Mucosa of descending colon (tissue), 3 donors: ENCODE measurements at regions not wholly inside any gene's neighbourhood (a gene's known extent, or its start where the extent isn't known, plus 50 kb on each side); places are given as distances from the start of the nearest gene placed in this dataset.

Experiments used
- ATAC-seq: fragments of 200-7000 bp; cut with Tn5 transposase; one replicate; pipeline ENCODE4 v1.9.1; 2020; ENCODE audit warnings: mild to moderate bottlenecking, moderate library complexity
- DNase-seq, 3 donors: peaks; one replicate each; pipeline ENCODE4 v3.0.0-alpha.2; 2020
- H3K36me3 ChIP-seq: fragments of 200-600 bp; one replicate; pipeline ENCODE4 v1.8.0; 2021; ENCODE audit warnings: low read depth, mild to moderate bottlenecking
- H3K4me1 ChIP-seq: fragments of 200-600 bp; one replicate; pipeline ENCODE4 v1.8.0; 2021; ENCODE audit warnings: low read depth, mild to moderate bottlenecking
- H3K4me3 ChIP-seq: fragments of 200-600 bp; one replicate; pipeline ENCODE4 v1.8.0; 2021; ENCODE audit warnings: mild to moderate bottlenecking
- H3K9me3 ChIP-seq: fragments of 200-600 bp; one replicate; pipeline ENCODE4 v1.8.0; 2021; ENCODE audit warnings: mild to moderate bottlenecking
- intact Hi-C, 2 donors: fragments of 100-400 bp; cut with DNase I in 1 of 2; cut with micrococcal nuclease in 1 of 2; formaldehyde crosslinking; loops; one replicate each; pipeline versions ENCODE4 v1.11.0 to v1.11.1; 2022; cut with DNase I, micrococcal nuclease
- TF ChIP-seq, protein P1 (sequence below): fragments of 200-600 bp; IDR thresholded peaks from one replicate; pipeline ENCODE4 v1.8.0; 2022; ENCODE audit warnings: antibody characterized with exemption, mild to moderate bottlenecking
- donor health status: DM: no; HTN: no; CAD: no; lungs with moderate emphysema.
- donor health status: DM: no; HTN: no; CAD: no.
- donor health status: DM: no; HTN: yes; CAD: no.

DNA sequence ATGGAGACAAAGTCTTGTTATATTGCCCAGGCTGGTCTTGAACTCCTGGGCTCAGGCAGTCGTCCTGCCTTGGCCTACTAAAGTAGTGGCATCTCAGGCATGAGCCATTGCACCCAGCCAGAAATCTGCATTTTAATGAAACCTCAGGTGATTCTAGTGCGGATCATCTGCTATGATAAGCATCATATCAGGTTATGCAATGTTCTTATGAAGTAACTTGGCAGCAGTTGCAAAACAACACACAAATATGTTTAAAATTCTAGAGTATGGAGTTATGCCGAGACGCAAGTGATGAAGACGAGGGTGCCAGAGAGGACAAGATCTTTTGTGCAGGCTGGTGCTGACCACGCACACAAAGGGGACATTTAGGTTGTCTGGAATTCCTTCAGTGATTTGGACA is 153.2 kb upstream of the MEF2C start:
- DNase-seq = no peak
- intact Hi-C loops = no loop called here
- H3K4me1 ChIP-seq = no peaks in the 10 kb centered on the region
- TF ChIP-seq, protein P1, sequence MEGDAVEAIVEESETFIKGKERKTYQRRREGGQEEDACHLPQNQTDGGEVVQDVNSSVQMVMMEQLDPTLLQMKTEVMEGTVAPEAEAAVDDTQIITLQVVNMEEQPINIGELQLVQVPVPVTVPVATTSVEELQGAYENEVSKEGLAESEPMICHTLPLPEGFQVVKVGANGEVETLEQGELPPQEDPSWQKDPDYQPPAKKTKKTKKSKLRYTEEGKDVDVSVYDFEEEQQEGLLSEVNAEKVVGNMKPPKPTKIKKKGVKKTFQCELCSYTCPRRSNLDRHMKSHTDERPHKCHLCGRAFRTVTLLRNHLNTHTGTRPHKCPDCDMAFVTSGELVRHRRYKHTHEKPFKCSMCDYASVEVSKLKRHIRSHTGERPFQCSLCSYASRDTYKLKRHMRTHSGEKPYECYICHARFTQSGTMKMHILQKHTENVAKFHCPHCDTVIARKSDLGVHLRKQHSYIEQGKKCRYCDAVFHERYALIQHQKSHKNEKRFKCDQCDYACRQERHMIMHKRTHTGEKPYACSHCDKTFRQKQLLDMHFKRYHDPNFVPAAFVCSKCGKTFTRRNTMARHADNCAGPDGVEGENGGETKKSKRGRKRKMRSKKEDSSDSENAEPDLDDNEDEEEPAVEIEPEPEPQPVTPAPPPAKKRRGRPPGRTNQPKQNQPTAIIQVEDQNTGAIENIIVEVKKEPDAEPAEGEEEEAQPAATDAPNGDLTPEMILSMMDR = no peak
- no peaks in the 10 kb centered on the region for H3K9me3 ChIP-seq
- ATAC-seq = no peak
- no peaks in the 10 kb centered on the region for H3K36me3 ChIP-seq
- H3K4me3 ChIP-seq = no peak overlapping the region

DNA sequence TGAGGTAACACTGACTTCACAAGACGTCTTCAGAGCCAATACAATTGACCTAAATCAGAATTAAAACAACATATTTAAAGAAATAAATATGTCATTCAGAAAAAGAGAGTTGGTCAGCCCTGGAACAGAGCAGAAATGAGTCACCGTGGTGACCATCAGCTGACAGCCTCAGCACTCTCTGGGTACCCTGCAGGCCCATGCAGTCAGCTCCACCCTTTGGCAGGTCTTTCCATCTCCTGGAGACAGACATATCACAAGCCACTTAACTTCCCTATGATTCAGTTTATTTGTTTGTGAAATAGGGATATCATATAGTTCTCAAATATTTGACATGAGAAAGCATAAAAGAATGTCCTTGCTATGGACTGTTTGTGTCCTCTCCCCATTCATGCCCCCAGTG is 151.6 kb upstream of the MEF2C start:
- Histone ChIP-seq H3K9me3 (no peaks in the 10 kb centered on the region), H3K4me3 (no peak overlapping the region), H3K4me1 (no peaks in the 10 kb centered on the region), H3K36me3 (no peaks in the 10 kb centered on the region)
- TF ChIP-seq, protein P1 = no peak
- peak; percentile 59 for ATAC-seq
- DNase-seq = no peak
- intact Hi-C loops = no loop called here

DNA sequence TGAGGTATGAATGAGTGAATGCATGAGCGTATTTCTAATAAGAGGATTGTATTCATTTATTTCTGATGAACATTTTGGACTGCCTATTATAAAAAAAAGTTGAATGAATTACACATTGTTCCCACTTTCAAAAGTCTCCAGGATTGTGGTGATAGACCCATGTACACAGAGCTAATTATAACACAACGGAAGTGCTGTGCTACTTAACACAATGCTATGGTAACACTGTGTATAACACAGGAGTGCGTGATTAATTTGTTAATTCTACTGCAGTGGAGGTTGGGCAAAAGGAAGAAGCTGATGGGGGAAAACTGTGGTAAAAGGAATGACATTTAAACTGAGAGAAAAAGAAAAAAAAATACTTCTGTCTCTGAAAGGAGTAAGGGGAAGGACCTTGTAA is 147.8 kb upstream of the MEF2C start:
- TF ChIP-seq, protein P1 = no peak
- ATAC-seq = no peak
- intact Hi-C loops = no loop called here
- DNase-seq = no peak
- Histone ChIP-seq H3K9me3 (no peaks in the 10 kb centered on the region), H3K36me3 (no peaks in the 10 kb centered on the region), H3K4me3 (no peak overlapping the region), H3K4me1 (no peaks in the 10 kb centered on the region)

DNA sequence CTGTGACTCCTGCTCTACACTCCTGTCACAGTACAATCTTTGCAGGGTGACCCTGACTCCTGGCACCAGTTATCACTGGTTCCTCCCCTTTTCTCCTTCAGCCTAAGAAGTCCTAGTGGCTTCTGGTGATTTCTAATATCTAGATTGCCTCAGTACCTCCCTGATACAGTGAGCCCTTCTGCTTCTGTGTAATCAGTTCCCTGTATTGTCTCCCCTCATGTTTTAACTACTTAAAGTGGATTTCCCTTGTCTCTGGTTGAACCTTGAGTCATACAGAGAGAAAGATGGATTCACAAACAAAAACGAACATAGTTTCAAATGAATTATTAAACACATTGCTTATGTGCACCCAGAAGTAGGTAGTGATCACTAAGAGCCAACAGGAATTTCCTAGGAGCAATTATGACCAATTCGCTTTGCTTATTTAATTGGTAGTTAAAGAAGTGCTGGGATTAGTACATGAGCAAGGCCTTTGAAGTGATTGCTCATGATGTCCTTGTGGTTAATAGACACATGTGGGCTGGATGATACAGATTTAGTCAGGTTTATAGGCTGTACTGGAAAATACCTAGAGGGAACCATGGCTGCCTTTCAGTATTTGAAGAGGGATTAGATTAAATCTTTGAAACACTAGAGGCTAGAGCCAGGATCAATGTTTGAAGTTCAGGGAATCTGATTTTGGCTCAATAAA is 145.8 kb upstream of the MEF2C start:
- ATAC-seq (no peak), DNase-seq (no peak)
- H3K4me1 ChIP-seq = no peaks in the 10 kb centered on the region
- intact Hi-C loops = no loop called here
- no peaks in the 10 kb centered on the region for H3K9me3 ChIP-seq
- H3K36me3 ChIP-seq = no peaks in the 10 kb centered on the region
- H3K4me3 ChIP-seq = no peak overlapping the region
- TF ChIP-seq, protein P1 = no peak

DNA sequence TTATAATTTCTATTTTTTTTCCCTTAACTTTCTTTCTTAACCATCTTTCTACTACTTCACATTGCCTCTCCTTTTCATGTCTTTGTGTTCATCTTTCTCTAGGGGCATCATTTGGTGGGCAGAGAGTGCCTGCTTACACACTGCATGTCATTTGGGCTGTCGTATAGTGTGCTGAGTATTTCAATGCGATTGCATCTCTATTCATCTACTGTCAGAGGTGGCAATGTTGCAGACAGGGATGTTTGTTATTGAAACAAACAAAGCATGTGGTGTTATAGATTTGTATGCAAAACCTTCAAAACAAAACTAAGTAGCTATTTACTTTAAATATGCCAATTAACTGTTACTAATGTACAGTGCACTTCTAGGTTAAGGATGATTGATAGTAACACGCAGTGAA is 141.1 kb upstream of the MEF2C start:
- Histone ChIP-seq H3K4me3 (no peak overlapping the region), H3K36me3 (no peaks in the 10 kb centered on the region), H3K4me1 (no peaks in the 10 kb centered on the region), H3K9me3 (no peaks in the 10 kb centered on the region)
- intact Hi-C loops = no loop called here
- TF ChIP-seq, protein P1 = no peak
- ATAC-seq = no peak
- DNase-seq = no peak
